ENCODE measurements at regions not wholly inside any gene's neighbourhood (a gene's known extent, or its start where the extent isn't known, plus 50 kb on each side); places are given as distances from the start of the nearest gene placed in this dataset.

GRCh38 chr1:188218289-188218688 is 1389.5 kb downstream of the PLA2G4A start:
- TF ChIP-seq CTCF (IDR thresholded peaks at IDR 0.05; ENCODE audit: low read depth, low read length, missing input control) (no peak), REST (IDR thresholded peaks at IDR 0.05) (no peak), TAF1 (conservative IDR thresholded peaks at IDR 0.05) (no peak), RAD21 (IDR thresholded peaks at IDR 0.05) (no peak), HNF4A (conservative IDR thresholded peaks at IDR 0.05) (no peak), GABPA (IDR thresholded peaks at IDR 0.05 in 1 of 2, conservative IDR thresholded peaks at IDR 0.05 in 1 of 2) (no peak), JUND (IDR thresholded peaks at IDR 0.05) (no peak), RXRA (IDR thresholded peaks at IDR 0.05) (no peak), YY1 (IDR thresholded peaks at IDR 0.05) (no peak)
- TF ChIP-seq, protein P1, sequence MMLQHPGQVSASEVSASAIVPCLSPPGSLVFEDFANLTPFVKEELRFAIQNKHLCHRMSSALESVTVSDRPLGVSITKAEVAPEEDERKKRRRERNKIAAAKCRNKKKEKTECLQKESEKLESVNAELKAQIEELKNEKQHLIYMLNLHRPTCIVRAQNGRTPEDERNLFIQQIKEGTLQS (IDR thresholded peaks at IDR 0.05) = no peak
- TF ChIP-seq, protein P2, sequence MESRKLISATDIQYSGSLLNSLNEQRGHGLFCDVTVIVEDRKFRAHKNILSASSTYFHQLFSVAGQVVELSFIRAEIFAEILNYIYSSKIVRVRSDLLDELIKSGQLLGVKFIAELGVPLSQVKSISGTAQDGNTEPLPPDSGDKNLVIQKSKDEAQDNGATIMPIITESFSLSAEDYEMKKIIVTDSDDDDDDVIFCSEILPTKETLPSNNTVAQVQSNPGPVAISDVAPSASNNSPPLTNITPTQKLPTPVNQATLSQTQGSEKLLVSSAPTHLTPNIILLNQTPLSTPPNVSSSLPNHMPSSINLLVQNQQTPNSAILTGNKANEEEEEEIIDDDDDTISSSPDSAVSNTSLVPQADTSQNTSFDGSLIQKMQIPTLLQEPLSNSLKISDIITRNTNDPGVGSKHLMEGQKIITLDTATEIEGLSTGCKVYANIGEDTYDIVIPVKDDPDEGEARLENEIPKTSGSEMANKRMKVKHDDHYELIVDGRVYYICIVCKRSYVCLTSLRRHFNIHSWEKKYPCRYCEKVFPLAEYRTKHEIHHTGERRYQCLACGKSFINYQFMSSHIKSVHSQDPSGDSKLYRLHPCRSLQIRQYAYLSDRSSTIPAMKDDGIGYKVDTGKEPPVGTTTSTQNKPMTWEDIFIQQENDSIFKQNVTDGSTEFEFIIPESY (IDR thresholded peaks at IDR 0.05) = no peak

All from liver (tissue), 3 donors.